GM21367 (cell line): ENCODE measurements at regions not wholly inside any gene's neighbourhood (a gene's known extent, or its start where the extent isn't known, plus 50 kb on each side); places are given as distances from the start of the nearest gene placed in this dataset.

Source experiments
- ATAC-seq: cut with Tn5 transposase; IDR thresholded peaks from one replicate; pipeline ENCODE4 v1.9.1; 2021; ENCODE audit not compliant: unreplicated experiment

DNA sequence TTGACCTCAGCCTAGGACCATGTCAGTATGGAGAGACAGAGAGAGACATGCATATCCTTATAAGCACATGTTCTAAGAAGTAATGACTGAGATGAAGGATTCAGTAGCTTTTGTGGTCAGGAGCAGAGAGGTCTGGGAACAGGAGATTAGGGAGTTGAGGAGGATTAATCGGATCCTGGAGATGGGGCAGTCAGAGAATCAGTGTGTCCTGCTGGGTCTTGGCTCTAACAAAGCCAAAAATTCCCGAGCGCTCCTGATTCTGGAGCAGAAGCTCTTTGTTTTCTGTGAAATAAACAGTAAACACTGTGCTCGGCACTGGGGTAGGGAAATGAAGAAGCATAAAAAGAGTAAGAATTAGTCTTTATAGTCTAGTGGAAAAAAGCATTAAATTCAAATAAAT, 520.0 kb upstream of the CLINT1 start:
- ATAC-seq, result no peak

GRCh38 chr5:158376679-158377078, 517.7 kb upstream of the CLINT1 start:
- ATAC-seq, result no peak

- ATAC-seq, result no peak
Measured at GRCh38 chr5:158375531-158375930, 516.6 kb upstream of the CLINT1 start.

GRCh38 chr5:158373608-158374395, 514.9 kb upstream of the CLINT1 start:
- ATAC-seq, result no peak

DNA sequence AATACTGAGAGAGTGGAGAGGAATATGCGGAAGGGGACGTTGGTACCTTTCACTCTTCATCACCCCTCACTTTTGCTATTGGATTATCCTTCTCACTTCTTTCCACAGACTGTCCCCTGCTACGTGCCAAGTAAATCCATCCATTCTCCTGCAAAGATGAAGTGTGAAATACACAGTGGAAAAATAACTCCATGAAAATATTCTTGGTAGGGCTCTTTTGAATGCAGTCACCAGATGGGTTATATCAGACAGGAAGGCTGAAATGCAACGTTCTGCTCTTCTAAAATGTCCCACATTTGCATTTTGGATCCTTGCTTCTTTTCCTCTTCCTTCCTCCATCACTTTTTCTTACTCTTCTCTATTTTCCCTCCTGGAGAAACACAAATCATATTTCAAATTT, 510.3 kb upstream of the CLINT1 start:
- ATAC-seq, result no peak

- ATAC-seq, result no peak
Measured at GRCh38 chr5:158368686-158369085, 509.7 kb upstream of the CLINT1 start.

DNA sequence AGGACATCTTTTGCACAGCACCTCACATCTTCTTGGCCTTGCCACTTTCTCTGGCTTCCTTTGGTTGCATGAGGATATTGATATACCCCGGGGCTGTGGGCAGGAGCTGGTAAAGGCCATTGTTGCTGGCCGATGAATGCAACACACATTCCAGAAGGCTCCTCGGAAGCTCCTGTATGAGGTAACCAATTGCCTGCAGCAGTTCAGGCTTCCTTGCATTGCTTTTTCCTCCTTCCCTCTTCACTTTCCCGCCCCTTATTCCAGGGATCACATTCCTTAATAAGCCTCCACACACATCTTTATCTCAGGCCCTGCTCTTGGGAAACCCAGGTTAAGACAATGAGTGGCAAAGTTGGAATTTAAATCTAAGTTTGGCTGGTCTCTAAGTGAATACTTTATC, 505.4 kb upstream of the CLINT1 start:
- no peak for ATAC-seq

DNA sequence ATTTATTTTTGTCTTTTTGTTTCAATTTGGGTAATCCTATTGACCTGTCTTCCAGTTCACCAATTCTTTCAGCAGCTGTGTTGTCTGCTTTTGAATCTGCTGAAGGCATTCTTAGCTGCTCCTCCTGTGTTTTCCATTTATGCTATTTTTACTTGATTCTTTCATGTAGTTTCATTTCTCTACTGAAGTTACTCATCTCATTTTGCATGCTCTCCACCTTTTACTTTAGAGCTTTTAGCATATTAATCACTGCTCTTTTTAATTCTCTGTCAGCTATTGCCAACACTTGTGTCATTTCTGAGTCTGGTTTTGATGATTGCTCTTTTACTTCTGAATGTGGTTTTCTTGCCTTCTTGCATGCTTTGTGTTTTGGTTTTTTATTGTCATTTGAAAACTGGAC, 496.0 kb upstream of the CLINT1 start:
- ATAC-seq, result no peak

DNA sequence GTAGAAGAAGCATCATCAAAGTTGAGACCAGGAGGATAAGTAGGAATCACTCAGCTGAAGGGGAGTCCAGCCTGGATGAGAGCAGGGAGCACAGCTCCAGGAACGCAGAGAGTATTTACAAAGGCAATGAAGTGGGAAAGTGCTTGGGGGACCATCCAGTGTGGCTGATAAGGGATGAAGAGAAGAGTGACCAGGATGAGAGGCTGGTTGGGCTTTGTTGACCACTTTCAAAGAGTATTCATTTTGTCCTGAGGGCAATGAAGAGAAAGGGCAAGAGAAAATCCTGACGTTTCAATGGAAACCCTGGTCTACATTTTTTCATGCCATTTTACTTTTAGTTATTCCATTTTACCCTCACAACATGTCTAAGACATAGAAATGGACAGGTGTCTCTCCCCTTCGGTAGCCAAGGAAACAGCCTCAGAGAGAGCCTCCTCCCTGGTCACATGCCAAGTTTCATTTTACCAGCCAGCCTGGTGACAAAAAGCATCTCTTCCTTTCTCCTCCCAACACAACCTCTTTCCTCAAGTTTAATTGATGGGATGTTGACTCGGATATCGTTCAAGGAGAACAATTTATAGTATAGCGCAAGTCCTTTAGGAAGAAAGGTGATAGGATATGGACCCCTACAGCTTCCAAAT, 492.7 kb upstream of the CLINT1 start:
- no peak for ATAC-seq

DNA sequence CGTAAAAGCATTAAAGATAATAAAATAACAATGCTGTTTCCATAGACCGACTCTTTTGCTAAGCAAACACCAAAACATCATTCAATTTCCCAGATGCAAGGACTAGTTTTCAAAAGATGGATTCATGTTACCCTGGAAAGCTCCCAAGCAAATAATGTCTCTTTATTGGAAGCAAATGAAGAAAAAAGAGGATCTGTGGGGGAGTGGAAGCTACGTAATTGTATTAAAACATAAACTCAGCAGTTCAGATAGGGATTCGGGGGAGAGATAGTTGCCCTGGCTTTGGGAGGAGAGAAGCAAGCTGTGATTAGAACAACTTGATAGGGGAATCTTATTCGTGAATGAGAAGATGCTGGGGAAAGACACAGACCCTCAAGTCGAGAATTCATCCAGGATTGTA, 491.0 kb upstream of the CLINT1 start:
- ATAC-seq, result no peak

- no peak for ATAC-seq
Measured at GRCh38 chr5:158344376-158344775, 485.4 kb upstream of the CLINT1 start.

GRCh38 chr5:158340608-158341007, 481.7 kb upstream of the CLINT1 start:
- ATAC-seq, result no peak

DNA sequence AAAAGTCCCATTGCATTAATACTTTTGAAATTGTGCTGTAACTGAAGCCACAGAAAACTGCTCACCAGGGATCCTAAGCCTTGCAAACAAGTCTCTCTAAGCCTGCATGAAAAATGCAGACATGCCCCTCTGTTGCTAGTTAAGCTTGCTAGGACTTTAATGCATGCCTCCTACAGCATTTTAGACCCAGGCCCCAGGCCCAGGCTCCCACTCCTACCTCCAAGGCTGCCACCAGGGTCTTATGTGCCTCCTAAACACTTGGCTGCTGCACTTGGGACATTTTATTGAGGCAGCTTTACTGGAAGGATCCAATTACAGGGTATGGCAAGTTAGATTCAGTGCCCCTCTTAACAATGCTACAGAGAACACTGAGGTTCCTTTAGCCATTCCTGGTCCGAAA, 467.3 kb upstream of the CLINT1 start:
- no peak for ATAC-seq

DNA sequence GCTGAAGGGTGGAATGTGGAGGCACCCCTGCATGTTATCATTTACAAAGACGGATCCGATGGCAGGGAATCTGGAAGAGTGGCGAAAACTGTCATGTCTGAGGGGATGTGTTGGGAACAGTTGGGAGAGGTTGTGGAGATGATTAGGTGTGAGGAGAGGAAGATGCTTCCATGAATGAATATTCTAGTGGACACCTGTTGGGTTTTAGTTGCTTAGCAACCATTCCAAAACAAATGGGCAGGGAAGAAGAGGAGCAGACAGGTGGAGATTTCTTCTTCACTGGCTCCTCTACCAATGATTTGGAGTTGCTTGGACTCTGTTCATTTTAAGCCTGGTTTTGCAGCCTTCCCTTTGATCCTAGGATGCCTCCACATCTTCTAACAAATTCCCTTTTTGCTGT, 465.3 kb upstream of the CLINT1 start:
- ATAC-seq, result no peak

DNA sequence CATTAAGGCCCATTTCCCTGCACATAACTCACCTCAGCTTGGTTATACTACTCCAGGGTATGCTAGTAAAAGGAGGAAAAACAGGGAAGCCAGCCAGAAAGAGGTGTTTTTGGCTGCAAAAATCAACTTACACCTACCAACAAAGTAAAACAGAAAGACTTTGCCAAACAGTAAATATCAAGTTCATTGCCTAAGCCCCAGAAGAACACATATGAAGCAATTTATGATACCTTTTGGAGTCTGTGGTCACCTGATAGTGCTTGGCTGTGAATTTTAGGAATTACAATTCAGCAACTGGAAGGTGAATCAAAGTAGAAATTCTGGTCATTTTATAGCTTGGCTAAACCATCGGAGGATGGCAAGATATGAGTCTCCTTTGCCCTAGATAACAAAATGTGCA, 463.7 kb upstream of the CLINT1 start:
- no peak for ATAC-seq

DNA sequence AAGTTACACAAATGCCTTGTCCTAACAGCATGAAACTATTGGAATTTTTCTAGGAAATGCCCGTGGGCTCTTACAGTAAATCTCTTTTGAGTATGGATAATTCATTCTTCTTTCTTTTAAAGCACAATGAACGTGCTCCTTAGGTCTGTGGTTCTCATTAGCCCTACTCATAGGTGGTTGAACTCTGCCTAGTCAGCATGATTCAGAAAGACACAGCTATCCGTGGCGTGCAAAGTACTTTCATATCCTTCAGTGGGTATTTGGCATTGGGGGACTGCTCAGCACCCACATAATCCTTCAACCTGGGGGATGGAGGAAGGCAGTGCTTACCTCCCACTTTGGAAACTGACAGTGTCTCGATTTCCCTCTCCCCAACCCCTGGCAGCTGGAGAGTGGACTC, 462.0 kb upstream of the CLINT1 start:
- no peak for ATAC-seq

GRCh38 chr5:158320178-158320674, 461.3 kb upstream of the CLINT1 start:
- ATAC-seq, result no peak

DNA sequence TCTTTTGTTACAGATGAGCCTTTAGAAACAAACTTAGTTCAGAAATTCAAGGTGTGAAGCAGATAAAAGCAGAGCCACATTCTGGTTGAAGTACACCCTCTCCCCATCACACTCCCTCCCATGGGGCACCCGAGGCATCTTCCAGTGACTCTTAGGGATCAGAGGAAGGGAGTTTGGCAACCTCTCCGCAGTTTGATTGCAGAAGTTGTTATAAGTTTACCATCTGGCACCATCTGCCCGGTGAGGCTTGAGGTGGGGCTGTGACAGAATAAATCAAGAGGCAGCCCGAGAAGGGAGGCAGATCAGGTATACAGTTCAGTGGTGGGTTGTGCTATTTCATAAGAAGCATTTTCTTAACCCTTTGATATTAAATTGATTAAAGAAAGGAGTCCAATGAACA, 458.6 kb upstream of the CLINT1 start:
- ATAC-seq, result no peak

DNA sequence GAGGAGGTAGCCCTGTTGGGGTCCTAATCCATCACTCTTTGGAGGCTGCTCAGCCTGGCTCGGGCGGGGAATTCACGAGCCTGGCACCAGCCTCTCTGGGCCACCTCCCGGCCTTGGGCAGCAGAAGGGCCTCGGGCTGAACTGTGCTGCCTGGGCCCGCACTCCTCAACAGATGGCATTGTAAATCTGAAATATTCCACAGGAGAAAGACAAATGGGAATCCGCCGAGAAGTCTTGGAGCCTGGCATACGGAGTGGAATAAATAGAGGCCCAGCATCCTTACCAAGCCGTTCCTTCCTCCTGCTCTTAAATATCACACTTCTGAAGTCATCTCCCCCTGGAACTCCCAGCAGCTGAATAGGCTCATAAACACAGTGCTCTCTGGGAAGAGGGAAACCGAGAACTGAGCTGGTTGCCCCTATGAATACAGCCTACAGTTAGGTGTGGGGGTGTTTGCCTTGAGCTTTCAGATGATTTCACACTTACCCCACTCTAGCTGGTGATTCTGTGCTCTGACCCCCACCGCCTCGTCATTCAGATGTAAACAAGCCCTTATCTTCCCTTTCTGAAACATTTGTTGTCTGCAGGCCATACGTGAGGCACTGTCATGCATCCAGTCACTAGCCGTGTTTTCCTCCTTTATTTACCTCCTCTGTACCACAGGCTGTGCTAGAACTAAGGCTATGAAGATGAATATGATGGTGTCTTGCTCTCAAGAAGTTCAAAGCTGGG, 455.0 kb upstream of the CLINT1 start:
- no peak for ATAC-seq

GRCh38 chr5:158313027-158313732, 454.2 kb upstream of the CLINT1 start:
- no peak for ATAC-seq

- no peak for ATAC-seq
Measured at GRCh38 chr5:158309088-158309807, 450.3 kb upstream of the CLINT1 start.
